GM23338 (cell line): ENCODE measurements at regions not wholly inside any gene's neighbourhood (a gene's known extent, or its start where the extent isn't known, plus 50 kb on each side); places are given as distances from the start of the nearest gene placed in this dataset.

Experiments
- ATAC-seq: fragments of 200-7000 bp; cut with Tn5 transposase; 3 replicates; pipeline ENCODE4 v1.9.1; 2020
- DNase-seq: peaks from one replicate; pipeline ENCODE4 v3.0.0-alpha.2; 2015; ENCODE audit warnings: low spot score
- H2AFZ ChIP-seq: fragments of 200-600 bp; sonication (generic); 2 replicates; pipeline ENCODE4 v1.8.0; 2016; ENCODE audit warnings: antibody characterized with exemption, mild to moderate bottlenecking, moderate library complexity
- H3F3A ChIP-seq: fragments of 200-600 bp; sonication (generic); replicated peaks from 2 replicates; pipeline ENCODE4 v1.8.0; 2017; ENCODE audit warnings: antibody characterized with exemption, mixed run types, low read depth
- H3K27ac ChIP-seq: fragments of 200-600 bp; sonication (generic); 2 replicates; pipeline ENCODE4 v1.6.1; 2016; ENCODE audit warnings: low read depth
- H3K27me3 ChIP-seq: fragments of 200-600 bp; sonication (generic); 2 replicates; pipeline ENCODE4 v1.8.0; 2016; ENCODE audit warnings: mild to moderate bottlenecking, mixed run types, moderate library complexity; ENCODE audit not compliant: insufficient read depth
- H3K36me3 ChIP-seq: fragments of 200-600 bp; sonication (generic); 2 replicates; pipeline ENCODE4 v1.8.0; 2016; ENCODE audit warnings: mild to moderate bottlenecking; ENCODE audit not compliant: insufficient read depth
- H3K4me1 ChIP-seq: fragments of 200-600 bp; sonication (generic); 2 replicates; pipeline ENCODE4 v1.8.0; 2016; ENCODE audit warnings: mild to moderate bottlenecking, moderate library complexity; ENCODE audit not compliant: insufficient read depth
- H3K4me2 ChIP-seq: fragments of 200-600 bp; sonication (generic); 2 replicates; pipeline ENCODE4 v1.7.1; 2017; ENCODE audit warnings: mixed run types
- H3K4me3 ChIP-seq: fragments of 200-600 bp; sonication (generic); 2 replicates; pipeline ENCODE4 v1.6.1; 2016; ENCODE audit warnings: mixed run types
- H3K79me2 ChIP-seq: fragments of 200-600 bp; sonication (generic); replicated peaks from 2 replicates; pipeline ENCODE4 v1.8.0; 2017; ENCODE audit warnings: mild to moderate bottlenecking; ENCODE audit not compliant: insufficient read depth
- H3K9me2 ChIP-seq: fragments of 200-600 bp; sonication (generic); 2 replicates; pipeline ENCODE4 v1.8.0; 2017; ENCODE audit not compliant: insufficient read depth
- H4K20me1 ChIP-seq: fragments of 200-600 bp; sonication (generic); replicated peaks from 2 replicates; pipeline ENCODE4 v1.8.0; 2017; ENCODE audit warnings: mild to moderate bottlenecking; ENCODE audit not compliant: insufficient read depth
- H3K27ac Mint-ChIP-seq: 2 replicates; pipeline ENCODE4 v1.8.0; 2020; ENCODE audit warnings: inconsistent platforms, mild to moderate bottlenecking, moderate library complexity, mixed read lengths
- H3K27me3 Mint-ChIP-seq: 3 replicates; pipeline ENCODE4 v1.8.0; 2022; ENCODE audit warnings: low read depth, mild to moderate bottlenecking, moderate library complexity, mixed read lengths, inconsistent platforms; ENCODE audit not compliant: insufficient read depth, poor library complexity
- H3K36me3 Mint-ChIP-seq: 3 replicates; pipeline ENCODE4 v1.8.0; 2021; ENCODE audit warnings: low read depth, mild to moderate bottlenecking, inconsistent platforms, moderate library complexity, mixed read lengths
- H3K4me1 Mint-ChIP-seq: 3 replicates; pipeline ENCODE4 v1.8.0; 2020; ENCODE audit warnings: mild to moderate bottlenecking, inconsistent platforms, mixed read lengths
- H3K4me3 Mint-ChIP-seq: 3 replicates; pipeline ENCODE4 v1.8.0; 2021; ENCODE audit warnings: moderate library complexity, mild to moderate bottlenecking, inconsistent platforms, mixed read lengths
- H3K9me3 Mint-ChIP-seq: 3 replicates; pipeline ENCODE4 v1.8.0; 2020; ENCODE audit warnings: moderate library complexity, mild to moderate bottlenecking, inconsistent platforms, mixed read lengths
- CREB1 ChIP-seq: fragments of 250-450 bp; sonication (Bioruptor Pico); IDR thresholded peaks from 2 replicates; pipeline ENCODE4 v1.5.0; 2020; ENCODE audit warnings: low read depth, mild to moderate bottlenecking, moderate library complexity
- EZH2 ChIP-seq: fragments of 200-600 bp; sonication (generic); IDR thresholded peaks from one replicate; pipeline ENCODE4 v1.8.0; 2017; ENCODE audit warnings: antibody characterized with exemption, mild to moderate bottlenecking, low read depth; ENCODE audit not compliant: unreplicated experiment
- EZH2phosphoT487 ChIP-seq: fragments of 200-600 bp; sonication (generic); IDR thresholded peaks from one replicate; pipeline ENCODE4 v1.8.1; 2018; ENCODE audit warnings: antibody characterized with exemption; ENCODE audit not compliant: unreplicated experiment
- JUNB ChIP-seq: IDR thresholded peaks from one replicate; pipeline ENCODE4 v1.6.1; 2016; ENCODE audit warnings: antibody characterized with exemption; ENCODE audit not compliant: unreplicated experiment
- NANOG ChIP-seq: IDR thresholded peaks from 2 replicates; pipeline ENCODE4 v1.6.1; 2016; ENCODE audit warnings: antibody characterized with exemption, borderline replicate concordance
- POLR2AphosphoS5 ChIP-seq: IDR thresholded peaks from 2 replicates; pipeline ENCODE4 v1.6.1; 2016; ENCODE audit warnings: antibody characterized with exemption, low read depth
- STAT1 ChIP-seq: IDR thresholded peaks from one replicate; pipeline ENCODE4 v1.6.1; 2016; ENCODE audit warnings: antibody characterized with exemption; ENCODE audit not compliant: unreplicated experiment
- ZNF114 ChIP-seq: fragments of 250-450 bp; sonication (Bioruptor Pico); IDR thresholded peaks from 2 replicates; pipeline ENCODE4 v1.5.0; 2020; ENCODE audit warnings: mild to moderate bottlenecking, moderate library complexity
- ZNF331 ChIP-seq: fragments of 250-450 bp; sonication (Bioruptor Pico); IDR thresholded peaks from 2 replicates; pipeline ENCODE4 v1.5.0; 2020; ENCODE audit warnings: low read depth, mild to moderate bottlenecking, moderate library complexity
- TF ChIP-seq, protein P1 (sequence below): IDR thresholded peaks from 2 replicates; pipeline ENCODE4 v1.6.1; 2016; ENCODE audit warnings: antibody characterized with exemption
- TF ChIP-seq, protein P2 (sequence below): fragments of 250-450 bp; sonication (Bioruptor Pico); IDR thresholded peaks from 2 replicates; pipeline ENCODE4 v1.5.0; 2020; ENCODE audit warnings: mild to moderate bottlenecking, moderate library complexity
- TF ChIP-seq, protein P3 (sequence below): IDR thresholded peaks from one replicate; pipeline ENCODE4 v1.6.1; 2018; ENCODE audit warnings: antibody characterized with exemption; ENCODE audit not compliant: unreplicated experiment
- TF ChIP-seq, protein P4 (sequence below), 2 experiments: fragments of 200-600 bp in 1 of 2; sonication (generic) in 1 of 2; conservative IDR thresholded peaks; 2 replicates each; pipeline versions ENCODE4 v1.5.1 to v1.6.1; 2016 to 2017; ENCODE audit warnings: antibody characterized with exemption in 2 of 2, low read depth in 2 of 2, mild to moderate bottlenecking in 2 of 2, moderate library complexity in 1 of 2

DNA sequence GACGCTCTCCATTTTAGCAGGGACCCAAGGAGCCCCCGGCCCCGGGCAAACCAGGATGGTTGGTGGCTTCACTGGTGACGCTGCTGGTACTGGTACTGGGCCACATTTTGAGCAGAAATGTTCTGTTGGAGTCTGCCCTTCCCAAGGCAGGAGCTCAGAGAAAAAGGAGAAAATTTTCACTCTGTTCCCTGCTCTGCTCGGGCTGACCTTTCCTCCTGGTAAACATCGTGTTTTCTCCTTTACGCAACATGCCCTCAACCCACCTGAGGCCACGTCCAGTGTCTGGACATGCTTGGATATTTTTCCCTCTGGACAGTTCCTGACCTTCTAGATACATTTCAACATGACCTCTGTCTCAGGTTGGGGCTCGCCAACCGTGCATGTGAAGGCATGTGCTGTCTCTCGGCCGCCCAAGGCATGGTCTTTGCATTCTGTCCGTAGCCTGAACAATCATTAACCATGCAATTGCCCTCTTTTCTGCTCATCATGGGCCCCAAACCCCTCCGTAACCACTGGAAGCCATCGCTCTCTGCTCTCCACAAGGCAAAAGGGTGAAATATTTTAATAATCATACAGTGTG is 115.2 kb upstream of the PEG3 start:
- H3K27ac ChIP-seq = no peak overlapping the region
- H3K36me3 Mint-ChIP-seq = peaks cover 49% of the 10 kb centered on the region
- no peaks in the 10 kb centered on the region; the same call in 2 of the 3 replicates for H3K4me1 Mint-ChIP-seq
- H3K9me2 ChIP-seq = no peaks in the 10 kb centered on the region
- H3K79me2 ChIP-seq = no peaks in the 10 kb centered on the region
- no peaks in the 10 kb centered on the region for H4K20me1 ChIP-seq
- H3K4me3 ChIP-seq = no peak overlapping the region
- H3K4me1 ChIP-seq = no peaks in the 10 kb centered on the region
- H3K27me3 ChIP-seq = no peaks in the 10 kb centered on the region
- no peak for TF ChIP-seq ZNF114
- TF ChIP-seq ZNF331 (CRISPR knock-in tag) = no peak
- TF ChIP-seq, protein P1, sequence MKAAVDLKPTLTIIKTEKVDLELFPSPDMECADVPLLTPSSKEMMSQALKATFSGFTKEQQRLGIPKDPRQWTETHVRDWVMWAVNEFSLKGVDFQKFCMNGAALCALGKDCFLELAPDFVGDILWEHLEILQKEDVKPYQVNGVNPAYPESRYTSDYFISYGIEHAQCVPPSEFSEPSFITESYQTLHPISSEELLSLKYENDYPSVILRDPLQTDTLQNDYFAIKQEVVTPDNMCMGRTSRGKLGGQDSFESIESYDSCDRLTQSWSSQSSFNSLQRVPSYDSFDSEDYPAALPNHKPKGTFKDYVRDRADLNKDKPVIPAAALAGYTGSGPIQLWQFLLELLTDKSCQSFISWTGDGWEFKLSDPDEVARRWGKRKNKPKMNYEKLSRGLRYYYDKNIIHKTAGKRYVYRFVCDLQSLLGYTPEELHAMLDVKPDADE = no peak
- TF ChIP-seq POLR2AphosphoS5 = no peak
- no peak for TF ChIP-seq STAT1
- TF ChIP-seq, protein P2, sequence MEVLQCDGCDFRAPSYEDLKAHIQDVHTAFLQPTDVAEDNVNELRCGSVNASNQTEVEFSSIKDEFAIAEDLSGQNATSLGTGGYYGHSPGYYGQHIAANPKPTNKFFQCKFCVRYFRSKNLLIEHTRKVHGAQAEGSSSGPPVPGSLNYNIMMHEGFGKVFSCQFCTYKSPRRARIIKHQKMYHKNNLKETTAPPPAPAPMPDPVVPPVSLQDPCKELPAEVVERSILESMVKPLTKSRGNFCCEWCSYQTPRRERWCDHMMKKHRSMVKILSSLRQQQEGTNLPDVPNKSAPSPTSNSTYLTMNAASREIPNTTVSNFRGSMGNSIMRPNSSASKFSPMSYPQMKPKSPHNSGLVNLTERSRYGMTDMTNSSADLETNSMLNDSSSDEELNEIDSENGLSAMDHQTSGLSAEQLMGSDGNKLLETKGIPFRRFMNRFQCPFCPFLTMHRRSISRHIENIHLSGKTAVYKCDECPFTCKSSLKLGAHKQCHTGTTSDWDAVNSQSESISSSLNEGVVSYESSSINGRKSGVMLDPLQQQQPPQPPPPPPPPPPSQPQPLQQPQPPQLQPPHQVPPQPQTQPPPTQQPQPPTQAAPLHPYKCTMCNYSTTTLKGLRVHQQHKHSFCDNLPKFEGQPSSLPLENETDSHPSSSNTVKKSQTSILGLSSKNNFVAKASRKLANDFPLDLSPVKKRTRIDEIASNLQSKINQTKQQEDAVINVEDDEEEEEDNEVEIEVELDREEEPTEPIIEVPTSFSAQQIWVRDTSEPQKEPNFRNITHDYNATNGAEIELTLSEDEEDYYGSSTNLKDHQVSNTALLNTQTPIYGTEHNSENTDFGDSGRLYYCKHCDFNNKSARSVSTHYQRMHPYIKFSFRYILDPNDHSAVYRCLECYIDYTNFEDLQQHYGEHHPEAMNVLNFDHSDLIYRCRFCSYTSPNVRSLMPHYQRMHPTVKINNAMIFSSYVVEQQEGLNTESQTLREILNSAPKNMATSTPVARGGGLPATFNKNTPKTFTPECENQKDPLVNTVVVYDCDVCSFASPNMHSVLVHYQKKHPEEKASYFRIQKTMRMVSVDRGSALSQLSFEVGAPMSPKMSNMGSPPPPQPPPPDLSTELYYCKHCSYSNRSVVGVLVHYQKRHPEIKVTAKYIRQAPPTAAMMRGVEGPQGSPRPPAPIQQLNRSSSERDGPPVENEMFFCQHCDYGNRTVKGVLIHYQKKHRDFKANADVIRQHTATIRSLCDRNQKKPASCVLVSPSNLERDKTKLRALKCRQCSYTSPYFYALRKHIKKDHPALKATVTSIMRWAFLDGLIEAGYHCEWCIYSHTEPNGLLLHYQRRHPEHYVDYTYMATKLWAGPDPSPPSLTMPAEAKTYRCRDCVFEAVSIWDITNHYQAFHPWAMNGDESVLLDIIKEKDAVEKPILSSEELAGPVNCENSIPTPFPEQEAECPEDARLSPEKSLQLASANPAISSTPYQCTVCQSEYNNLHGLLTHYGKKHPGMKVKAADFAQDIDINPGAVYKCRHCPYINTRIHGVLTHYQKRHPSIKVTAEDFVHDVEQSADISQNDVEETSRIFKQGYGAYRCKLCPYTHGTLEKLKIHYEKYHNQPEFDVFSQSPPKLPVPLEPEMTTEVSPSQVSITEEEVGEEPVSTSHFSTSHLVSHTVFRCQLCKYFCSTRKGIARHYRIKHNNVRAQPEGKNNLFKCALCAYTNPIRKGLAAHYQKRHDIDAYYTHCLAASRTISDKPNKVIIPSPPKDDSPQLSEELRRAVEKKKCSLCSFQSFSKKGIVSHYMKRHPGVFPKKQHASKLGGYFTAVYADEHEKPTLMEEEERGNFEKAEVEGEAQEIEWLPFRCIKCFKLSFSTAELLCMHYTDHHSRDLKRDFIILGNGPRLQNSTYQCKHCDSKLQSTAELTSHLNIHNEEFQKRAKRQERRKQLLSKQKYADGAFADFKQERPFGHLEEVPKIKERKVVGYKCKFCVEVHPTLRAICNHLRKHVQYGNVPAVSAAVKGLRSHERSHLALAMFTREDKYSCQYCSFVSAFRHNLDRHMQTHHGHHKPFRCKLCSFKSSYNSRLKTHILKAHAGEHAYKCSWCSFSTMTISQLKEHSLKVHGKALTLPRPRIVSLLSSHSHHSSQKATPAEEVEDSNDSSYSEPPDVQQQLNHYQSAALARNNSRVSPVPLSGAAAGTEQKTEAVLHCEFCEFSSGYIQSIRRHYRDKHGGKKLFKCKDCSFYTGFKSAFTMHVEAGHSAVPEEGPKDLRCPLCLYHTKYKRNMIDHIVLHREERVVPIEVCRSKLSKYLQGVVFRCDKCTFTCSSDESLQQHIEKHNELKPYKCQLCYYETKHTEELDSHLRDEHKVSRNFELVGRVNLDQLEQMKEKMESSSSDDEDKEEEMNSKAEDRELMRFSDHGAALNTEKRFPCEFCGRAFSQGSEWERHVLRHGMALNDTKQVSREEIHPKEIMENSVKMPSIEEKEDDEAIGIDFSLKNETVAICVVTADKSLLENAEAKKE (CRISPR knock-in tag) = no peak
- TF ChIP-seq, protein P3, sequence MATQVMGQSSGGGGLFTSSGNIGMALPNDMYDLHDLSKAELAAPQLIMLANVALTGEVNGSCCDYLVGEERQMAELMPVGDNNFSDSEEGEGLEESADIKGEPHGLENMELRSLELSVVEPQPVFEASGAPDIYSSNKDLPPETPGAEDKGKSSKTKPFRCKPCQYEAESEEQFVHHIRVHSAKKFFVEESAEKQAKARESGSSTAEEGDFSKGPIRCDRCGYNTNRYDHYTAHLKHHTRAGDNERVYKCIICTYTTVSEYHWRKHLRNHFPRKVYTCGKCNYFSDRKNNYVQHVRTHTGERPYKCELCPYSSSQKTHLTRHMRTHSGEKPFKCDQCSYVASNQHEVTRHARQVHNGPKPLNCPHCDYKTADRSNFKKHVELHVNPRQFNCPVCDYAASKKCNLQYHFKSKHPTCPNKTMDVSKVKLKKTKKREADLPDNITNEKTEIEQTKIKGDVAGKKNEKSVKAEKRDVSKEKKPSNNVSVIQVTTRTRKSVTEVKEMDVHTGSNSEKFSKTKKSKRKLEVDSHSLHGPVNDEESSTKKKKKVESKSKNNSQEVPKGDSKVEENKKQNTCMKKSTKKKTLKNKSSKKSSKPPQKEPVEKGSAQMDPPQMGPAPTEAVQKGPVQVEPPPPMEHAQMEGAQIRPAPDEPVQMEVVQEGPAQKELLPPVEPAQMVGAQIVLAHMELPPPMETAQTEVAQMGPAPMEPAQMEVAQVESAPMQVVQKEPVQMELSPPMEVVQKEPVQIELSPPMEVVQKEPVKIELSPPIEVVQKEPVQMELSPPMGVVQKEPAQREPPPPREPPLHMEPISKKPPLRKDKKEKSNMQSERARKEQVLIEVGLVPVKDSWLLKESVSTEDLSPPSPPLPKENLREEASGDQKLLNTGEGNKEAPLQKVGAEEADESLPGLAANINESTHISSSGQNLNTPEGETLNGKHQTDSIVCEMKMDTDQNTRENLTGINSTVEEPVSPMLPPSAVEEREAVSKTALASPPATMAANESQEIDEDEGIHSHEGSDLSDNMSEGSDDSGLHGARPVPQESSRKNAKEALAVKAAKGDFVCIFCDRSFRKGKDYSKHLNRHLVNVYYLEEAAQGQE = no peak
- TF ChIP-seq, protein P4, sequence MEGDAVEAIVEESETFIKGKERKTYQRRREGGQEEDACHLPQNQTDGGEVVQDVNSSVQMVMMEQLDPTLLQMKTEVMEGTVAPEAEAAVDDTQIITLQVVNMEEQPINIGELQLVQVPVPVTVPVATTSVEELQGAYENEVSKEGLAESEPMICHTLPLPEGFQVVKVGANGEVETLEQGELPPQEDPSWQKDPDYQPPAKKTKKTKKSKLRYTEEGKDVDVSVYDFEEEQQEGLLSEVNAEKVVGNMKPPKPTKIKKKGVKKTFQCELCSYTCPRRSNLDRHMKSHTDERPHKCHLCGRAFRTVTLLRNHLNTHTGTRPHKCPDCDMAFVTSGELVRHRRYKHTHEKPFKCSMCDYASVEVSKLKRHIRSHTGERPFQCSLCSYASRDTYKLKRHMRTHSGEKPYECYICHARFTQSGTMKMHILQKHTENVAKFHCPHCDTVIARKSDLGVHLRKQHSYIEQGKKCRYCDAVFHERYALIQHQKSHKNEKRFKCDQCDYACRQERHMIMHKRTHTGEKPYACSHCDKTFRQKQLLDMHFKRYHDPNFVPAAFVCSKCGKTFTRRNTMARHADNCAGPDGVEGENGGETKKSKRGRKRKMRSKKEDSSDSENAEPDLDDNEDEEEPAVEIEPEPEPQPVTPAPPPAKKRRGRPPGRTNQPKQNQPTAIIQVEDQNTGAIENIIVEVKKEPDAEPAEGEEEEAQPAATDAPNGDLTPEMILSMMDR (conservative IDR thresholded peaks at IDR 0.05; ENCODE audit: low read depth in 2 of 2) = no peak
- TF ChIP-seq EZH2 = no peak
- no peak for TF ChIP-seq JUNB
- TF ChIP-seq EZH2phosphoT487 = no peak
- TF ChIP-seq NANOG = no peak
- TF ChIP-seq CREB1 (CRISPR knock-in tag) = no peak
- no peak overlapping the region for H2AFZ ChIP-seq
- H3K36me3 ChIP-seq = no peaks in the 10 kb centered on the region
- no peak overlapping the region for H3K4me2 ChIP-seq
- no peaks in the 10 kb centered on the region for H3F3A ChIP-seq
- ATAC-seq = no peak
- peaks cover 7% of the 10 kb centered on the region for H3K27me3 Mint-ChIP-seq
- H3K9me3 Mint-ChIP-seq = peaks cover 97% of the 10 kb centered on the region
- no peak overlapping the region for H3K4me3 Mint-ChIP-seq
- no peak for DNase-seq
- H3K27ac Mint-ChIP-seq = no peak overlapping the region
